Choroid plexus epithelial cell (primary cell): ENCODE measurements at regions not wholly inside any gene's neighbourhood (a gene's known extent, or its start where the extent isn't known, plus 50 kb on each side); places are given as distances from the start of the nearest gene placed in this dataset.

Experiments
- DNase-seq: peaks from one replicate; pipeline ENCODE4 v3.0.0-alpha.2; 2010; ENCODE audit warnings: low read depth
- H3K4me3 ChIP-seq: 2 replicates; pipeline ENCODE4 v1.5.1; 2011; ENCODE audit warnings: low read depth, mild to moderate bottlenecking, control low read depth, low read length, moderate library complexity
- TF ChIP-seq, protein P1 (sequence below): conservative IDR thresholded peaks from 2 replicates; pipeline ENCODE4 v1.5.1; 2011; ENCODE audit warnings: low read depth, mild to moderate bottlenecking, control low read depth, inconsistent platforms, low read length, moderate library complexity

DNA sequence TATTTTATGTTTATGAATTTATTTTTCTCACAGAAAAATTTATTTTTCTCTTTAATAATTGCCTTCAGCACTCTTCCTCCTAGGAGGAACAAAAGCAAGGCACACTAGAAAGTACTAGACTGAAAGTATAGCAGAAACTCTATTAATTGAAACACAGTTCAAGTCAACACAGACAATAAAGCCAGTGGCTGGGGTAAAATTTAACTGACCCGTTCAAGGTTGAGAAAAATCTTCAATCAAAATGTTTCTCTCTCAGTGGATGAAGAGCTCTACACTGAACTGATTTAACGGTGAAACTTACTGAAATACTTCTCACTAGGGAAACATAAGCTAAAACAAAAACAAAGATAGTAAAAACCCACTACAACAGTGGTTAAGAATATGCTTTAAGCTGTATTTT is 230.1 kb upstream of the MIR17HG start:
- no peak for DNase-seq
- H3K4me3 ChIP-seq, result no peak overlapping the region
- TF ChIP-seq, protein P1, sequence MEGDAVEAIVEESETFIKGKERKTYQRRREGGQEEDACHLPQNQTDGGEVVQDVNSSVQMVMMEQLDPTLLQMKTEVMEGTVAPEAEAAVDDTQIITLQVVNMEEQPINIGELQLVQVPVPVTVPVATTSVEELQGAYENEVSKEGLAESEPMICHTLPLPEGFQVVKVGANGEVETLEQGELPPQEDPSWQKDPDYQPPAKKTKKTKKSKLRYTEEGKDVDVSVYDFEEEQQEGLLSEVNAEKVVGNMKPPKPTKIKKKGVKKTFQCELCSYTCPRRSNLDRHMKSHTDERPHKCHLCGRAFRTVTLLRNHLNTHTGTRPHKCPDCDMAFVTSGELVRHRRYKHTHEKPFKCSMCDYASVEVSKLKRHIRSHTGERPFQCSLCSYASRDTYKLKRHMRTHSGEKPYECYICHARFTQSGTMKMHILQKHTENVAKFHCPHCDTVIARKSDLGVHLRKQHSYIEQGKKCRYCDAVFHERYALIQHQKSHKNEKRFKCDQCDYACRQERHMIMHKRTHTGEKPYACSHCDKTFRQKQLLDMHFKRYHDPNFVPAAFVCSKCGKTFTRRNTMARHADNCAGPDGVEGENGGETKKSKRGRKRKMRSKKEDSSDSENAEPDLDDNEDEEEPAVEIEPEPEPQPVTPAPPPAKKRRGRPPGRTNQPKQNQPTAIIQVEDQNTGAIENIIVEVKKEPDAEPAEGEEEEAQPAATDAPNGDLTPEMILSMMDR, result no peak

DNA sequence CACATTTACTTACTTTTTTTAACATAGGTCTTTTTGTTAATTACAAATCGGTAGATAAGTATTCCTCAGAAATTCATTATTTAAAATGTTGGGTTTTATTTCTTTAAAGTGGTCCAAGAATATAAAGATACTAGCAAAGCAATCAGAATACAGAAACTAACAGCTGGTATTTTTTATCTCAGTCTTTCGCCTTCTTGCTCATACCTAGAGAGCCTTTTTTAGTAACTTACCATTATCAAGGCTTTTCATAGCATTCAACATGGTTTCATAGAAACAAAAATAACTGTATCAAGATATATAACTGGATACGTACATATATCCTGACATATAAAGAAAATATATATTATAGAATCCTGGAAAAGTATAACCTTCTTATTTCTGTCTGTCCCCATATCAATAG is 227.8 kb upstream of the MIR17HG start:
- TF ChIP-seq, protein P1, result no peak
- DNase-seq, result no peak
- no peak overlapping the region for H3K4me3 ChIP-seq

DNA sequence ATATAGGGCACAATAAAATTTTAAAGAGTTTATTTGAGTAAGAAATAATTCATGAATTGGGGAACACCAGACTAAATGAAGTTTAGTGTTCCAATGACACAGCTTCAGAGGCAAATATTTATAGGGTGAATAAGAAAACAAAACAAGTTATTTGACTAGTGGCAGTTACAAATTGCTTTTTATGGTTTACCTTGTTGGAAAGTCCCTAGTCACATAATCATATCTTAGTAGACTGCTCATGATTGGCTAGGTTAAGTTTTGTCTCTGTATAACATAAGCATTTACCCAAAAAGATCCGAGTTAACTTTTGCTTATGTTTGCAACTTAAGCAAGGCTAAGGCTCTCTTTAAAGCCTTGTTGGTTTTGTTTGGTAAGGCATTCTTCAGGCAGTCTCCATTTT is 224.7 kb upstream of the MIR17HG start:
- no peak for DNase-seq
- TF ChIP-seq, protein P1, result no peak

DNA sequence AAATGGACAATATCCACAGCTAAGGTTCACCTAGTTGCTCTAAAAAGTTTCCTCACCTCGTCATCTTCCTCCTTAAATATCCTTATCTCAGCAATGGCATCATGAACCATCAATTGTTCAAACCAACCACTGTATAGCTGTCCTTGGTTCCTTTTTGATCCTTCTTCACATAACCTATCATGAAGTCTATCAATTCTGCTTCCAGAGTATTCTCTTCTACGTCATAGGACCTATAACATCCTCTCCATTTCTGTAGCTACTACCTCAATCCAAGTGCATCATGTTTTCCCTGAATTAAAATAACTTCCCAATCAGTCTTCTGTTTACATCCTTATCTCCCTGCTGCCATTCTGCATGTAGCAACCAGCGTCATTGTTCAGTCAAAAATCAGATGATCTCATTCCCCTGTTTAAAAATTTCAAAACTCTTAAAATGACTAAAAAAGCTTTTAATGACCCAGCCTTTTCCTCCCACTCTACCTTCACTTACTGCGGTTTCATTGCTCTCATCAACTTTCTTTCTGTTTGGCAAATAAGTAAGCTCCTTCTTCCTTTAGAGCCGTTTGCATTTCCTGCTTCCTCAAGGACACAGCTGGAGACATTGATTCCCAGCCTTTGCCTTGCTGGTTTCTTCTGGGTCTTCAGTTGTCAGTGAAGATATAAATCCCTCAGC is 223.9 kb upstream of the MIR17HG start:
- TF ChIP-seq, protein P1, result no peak
- DNase-seq, result no peak

More for the DNA sequence above, 224.7 kb upstream of the MIR17HG start:
- no peak overlapping the region for H3K4me3 ChIP-seq

DNA sequence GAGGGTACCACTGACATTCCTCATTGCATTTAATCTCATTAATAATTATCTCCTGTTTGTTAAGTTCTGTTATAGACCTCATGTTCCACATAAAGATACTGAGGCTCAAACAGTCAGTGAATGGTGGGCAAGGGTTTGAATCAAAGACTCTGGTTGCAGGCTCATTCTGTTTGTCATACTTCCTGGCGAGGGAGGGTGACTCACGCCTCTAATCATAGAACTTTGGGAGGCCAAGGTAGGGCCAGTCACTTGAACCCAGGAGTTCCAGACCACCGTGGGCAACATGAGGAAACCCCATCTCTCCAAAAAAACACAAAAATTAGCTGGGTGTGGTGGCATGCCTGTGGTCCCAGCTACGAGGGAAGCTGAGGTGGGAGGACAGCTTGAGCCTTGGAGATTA is 220.7 kb upstream of the MIR17HG start:
- DNase-seq, result no peak
- no peak overlapping the region for H3K4me3 ChIP-seq
- TF ChIP-seq, protein P1, result no peak

More for the DNA sequence above, 223.9 kb upstream of the MIR17HG start:
- no peak overlapping the region for H3K4me3 ChIP-seq

DNA sequence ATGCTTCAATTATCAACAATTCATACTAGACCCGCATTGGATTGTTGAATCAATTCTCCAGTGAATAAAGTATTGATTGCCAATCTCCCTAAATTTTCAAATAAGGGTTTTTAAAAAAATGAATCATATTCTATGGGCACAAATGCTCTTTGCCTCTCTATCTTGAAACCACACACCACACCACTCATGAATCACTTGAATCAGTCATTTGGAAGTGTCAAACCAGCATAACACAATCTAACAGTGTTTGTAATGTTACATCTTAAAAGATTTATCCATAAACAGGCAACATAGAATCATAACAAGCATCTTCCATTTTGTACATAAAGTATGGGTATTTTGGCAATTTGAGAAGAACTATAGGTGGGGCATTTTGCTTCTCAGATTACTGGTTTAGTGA is 219.5 kb upstream of the MIR17HG start:
- no peak for DNase-seq
- TF ChIP-seq, protein P1, result no peak
- no peak overlapping the region for H3K4me3 ChIP-seq

DNA sequence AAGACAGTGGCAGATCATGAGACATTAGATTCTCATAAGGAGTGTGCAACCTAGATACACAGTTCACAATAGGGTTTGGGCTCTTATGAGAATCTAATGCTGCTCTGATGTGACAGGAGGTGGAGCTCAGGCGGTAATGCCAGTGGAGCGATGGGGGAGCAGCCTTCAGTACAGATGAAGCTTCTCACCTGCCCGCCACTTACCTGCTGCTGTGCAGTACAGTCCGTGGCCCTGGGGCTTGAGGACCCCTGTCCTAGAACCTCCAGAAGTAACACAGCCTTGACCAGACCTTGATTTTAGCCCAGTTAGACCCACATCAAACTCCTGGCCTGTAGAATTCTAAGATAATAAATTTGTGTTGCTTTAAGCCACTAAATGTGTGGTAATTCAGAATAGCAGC is 215.1 kb upstream of the MIR17HG start:
- H3K4me3 ChIP-seq, result no peak overlapping the region
- TF ChIP-seq, protein P1, result no peak
- DNase-seq, result no peak
